ENCODE measurements at regions not wholly inside any gene's neighbourhood (a gene's known extent, or its start where the extent isn't known, plus 50 kb on each side); places are given as distances from the start of the nearest gene placed in this dataset.

DNA sequence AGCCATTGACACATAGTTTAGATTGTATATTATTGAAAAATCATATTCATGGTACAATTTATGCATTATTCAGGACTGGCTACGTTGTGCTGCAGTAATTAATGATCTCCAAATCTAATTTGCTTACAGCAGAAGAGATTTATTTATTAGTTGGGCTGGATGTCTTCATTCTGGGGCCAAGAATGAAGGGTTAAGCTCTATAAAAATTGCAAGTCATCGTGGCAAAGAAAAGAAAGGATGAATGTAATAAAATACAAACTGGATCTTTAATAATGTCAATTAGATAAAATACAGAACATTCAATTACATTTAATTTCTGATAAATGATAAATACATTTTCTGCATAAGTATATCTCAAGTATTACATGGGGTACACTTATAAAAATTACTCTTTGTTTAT is 151.8 kb upstream of the ANO5 start:
- CTCF ChIA-PET = no interaction called here
- POLR2A ChIA-PET = no interaction called here
- H3K4me3 Mint-ChIP-seq (ENCODE audit: unreplicated experiment) = no peak overlapping the region
- TF ChIP-seq, protein P1, sequence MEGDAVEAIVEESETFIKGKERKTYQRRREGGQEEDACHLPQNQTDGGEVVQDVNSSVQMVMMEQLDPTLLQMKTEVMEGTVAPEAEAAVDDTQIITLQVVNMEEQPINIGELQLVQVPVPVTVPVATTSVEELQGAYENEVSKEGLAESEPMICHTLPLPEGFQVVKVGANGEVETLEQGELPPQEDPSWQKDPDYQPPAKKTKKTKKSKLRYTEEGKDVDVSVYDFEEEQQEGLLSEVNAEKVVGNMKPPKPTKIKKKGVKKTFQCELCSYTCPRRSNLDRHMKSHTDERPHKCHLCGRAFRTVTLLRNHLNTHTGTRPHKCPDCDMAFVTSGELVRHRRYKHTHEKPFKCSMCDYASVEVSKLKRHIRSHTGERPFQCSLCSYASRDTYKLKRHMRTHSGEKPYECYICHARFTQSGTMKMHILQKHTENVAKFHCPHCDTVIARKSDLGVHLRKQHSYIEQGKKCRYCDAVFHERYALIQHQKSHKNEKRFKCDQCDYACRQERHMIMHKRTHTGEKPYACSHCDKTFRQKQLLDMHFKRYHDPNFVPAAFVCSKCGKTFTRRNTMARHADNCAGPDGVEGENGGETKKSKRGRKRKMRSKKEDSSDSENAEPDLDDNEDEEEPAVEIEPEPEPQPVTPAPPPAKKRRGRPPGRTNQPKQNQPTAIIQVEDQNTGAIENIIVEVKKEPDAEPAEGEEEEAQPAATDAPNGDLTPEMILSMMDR (IDR thresholded peaks at IDR 0.05; ENCODE audit: insufficient read depth in 1 of 2, low read depth in 1 of 2, low read length in 1 of 2, severe bottlenecking in 1 of 2, unreplicated experiment in 1 of 2) = no peak
- no peak overlapping the region for H3K4me3 ChIP-seq (ENCODE audit: low read depth, low read length)
- no peaks in the 10 kb centered on the region for H3K27me3 ChIP-seq (replicated peaks; ENCODE audit: control insufficient read depth, insufficient read depth, low read length)
- no peaks in the 10 kb centered on the region for H3K4me1 ChIP-seq
- peaks cover 4% of the 10 kb centered on the region for H3K27me3 Mint-ChIP-seq (ENCODE audit: insufficient read depth, unreplicated experiment)
- H3K4me1 Mint-ChIP-seq (ENCODE audit: low read depth, unreplicated experiment) = no peaks in the 10 kb centered on the region
- no peaks in the 10 kb centered on the region for H3K36me3 ChIP-seq (ENCODE audit: control insufficient read depth, insufficient read depth, low read length)
- H3K27ac Mint-ChIP-seq (ENCODE audit: unreplicated experiment) = no peak overlapping the region
- intact Hi-C loops (cut with micrococcal nuclease; ENCODE audit: unreplicated experiment) = no loop called here
- no peaks in the 10 kb centered on the region for H3K9me3 Mint-ChIP-seq (ENCODE audit: unreplicated experiment)
- H3K36me3 Mint-ChIP-seq (ENCODE audit: insufficient read depth, unreplicated experiment) = no peaks in the 10 kb centered on the region
- DNase-seq = no peak
- no peaks in the 10 kb centered on the region for H3K9me3 ChIP-seq
- BruUV-seq (replicated peaks) = no TSS peak

DNA sequence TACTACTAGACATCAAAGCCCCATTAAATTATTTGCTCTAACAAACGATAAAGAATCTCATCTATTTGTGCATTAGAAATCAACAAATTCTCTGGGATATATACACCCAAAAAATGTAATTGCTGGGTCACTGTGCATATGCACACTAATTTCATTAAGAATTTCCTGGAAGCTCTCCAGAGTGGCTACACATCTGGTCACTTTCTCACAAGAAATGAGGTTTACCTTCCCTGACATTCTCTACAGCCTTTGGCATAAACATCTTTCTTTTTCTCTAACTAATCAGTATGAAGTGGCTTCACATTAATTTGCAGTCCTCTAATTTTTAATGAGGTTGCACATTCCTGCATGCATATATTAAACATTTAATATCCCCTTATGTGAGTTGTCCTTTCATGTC is 150.8 kb upstream of the ANO5 start:
- CTCF ChIA-PET = no interaction called here
- intact Hi-C loops (cut with micrococcal nuclease; ENCODE audit: unreplicated experiment) = no loop called here
- POLR2A ChIA-PET = no interaction called here
- no peaks in the 10 kb centered on the region for H3K9me3 Mint-ChIP-seq (ENCODE audit: unreplicated experiment)
- H3K27ac Mint-ChIP-seq (ENCODE audit: unreplicated experiment) = no peak overlapping the region
- no peaks in the 10 kb centered on the region for H3K4me1 ChIP-seq
- H3K36me3 ChIP-seq (ENCODE audit: control insufficient read depth, insufficient read depth, low read length) = no peaks in the 10 kb centered on the region
- no peaks in the 10 kb centered on the region for H3K27me3 ChIP-seq (replicated peaks; ENCODE audit: control insufficient read depth, insufficient read depth, low read length)
- H3K4me3 ChIP-seq (ENCODE audit: low read depth, low read length) = no peak overlapping the region
- no TSS peak for BruUV-seq (replicated peaks)
- H3K4me1 Mint-ChIP-seq (ENCODE audit: low read depth, unreplicated experiment) = no peaks in the 10 kb centered on the region
- no peak for DNase-seq
- H3K36me3 Mint-ChIP-seq (ENCODE audit: insufficient read depth, unreplicated experiment) = no peaks in the 10 kb centered on the region
- H3K9me3 ChIP-seq = no peaks in the 10 kb centered on the region
- peaks cover under 1% of the 10 kb centered on the region for H3K27me3 Mint-ChIP-seq (ENCODE audit: insufficient read depth, unreplicated experiment)
- no peak overlapping the region for H3K4me3 Mint-ChIP-seq (ENCODE audit: unreplicated experiment)
- TF ChIP-seq, protein P1 (IDR thresholded peaks at IDR 0.05; ENCODE audit: insufficient read depth in 1 of 2, low read depth in 1 of 2, low read length in 1 of 2, severe bottlenecking in 1 of 2, unreplicated experiment in 1 of 2) = no peak

DNA sequence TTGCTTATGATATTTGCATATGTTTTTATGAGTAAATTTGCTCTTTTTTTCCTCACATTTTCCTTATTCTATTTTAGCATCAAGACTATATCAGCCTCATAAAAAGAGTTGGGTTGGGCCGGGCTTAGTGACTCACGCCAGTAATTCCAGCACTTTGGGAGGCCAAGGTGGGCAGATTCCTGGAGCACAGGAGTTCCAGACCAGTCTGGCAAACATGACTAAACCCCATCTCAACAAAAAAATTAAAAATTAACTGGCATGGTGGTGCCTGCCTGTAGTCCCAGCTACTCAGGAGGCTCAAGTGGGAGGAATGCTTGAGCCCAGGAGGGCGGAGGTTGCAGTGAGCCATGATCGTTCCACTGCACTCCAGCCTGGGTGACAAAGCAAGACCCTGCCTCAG is 148.8 kb upstream of the ANO5 start:
- H3K27ac Mint-ChIP-seq (ENCODE audit: unreplicated experiment) = no peak overlapping the region

More for the DNA sequence above, 148.8 kb upstream of the ANO5 start:
- Histone ChIP-seq H3K4me3 (ENCODE audit: low read depth, low read length) (no peak overlapping the region), H3K36me3 (ENCODE audit: control insufficient read depth, insufficient read depth, low read length) (no peaks in the 10 kb centered on the region), H3K4me1 (no peaks in the 10 kb centered on the region), H3K9me3 (no peaks in the 10 kb centered on the region), H3K27me3 (replicated peaks; ENCODE audit: control insufficient read depth, insufficient read depth, low read length) (no peaks in the 10 kb centered on the region)
- Mint-ChIP-seq H3K4me3 (ENCODE audit: unreplicated experiment) (no peak overlapping the region), H3K9me3 (ENCODE audit: unreplicated experiment) (no peaks in the 10 kb centered on the region), H3K36me3 (ENCODE audit: insufficient read depth, unreplicated experiment) (no peaks in the 10 kb centered on the region), H3K4me1 (ENCODE audit: low read depth, unreplicated experiment) (no peaks in the 10 kb centered on the region), H3K27me3 (ENCODE audit: insufficient read depth, unreplicated experiment) (no peaks in the 10 kb centered on the region)
- intact Hi-C loops (cut with micrococcal nuclease; ENCODE audit: unreplicated experiment) = no loop called here
- BruUV-seq (replicated peaks) = no TSS peak
- ChIA-PET CTCF (no interaction called here), POLR2A (no interaction called here)
- TF ChIP-seq, protein P1 (IDR thresholded peaks at IDR 0.05; ENCODE audit: insufficient read depth in 1 of 2, low read depth in 1 of 2, low read length in 1 of 2, severe bottlenecking in 1 of 2, unreplicated experiment in 1 of 2) = no peak
- DNase-seq = no peak

Data from Caco-2 (cell line).